ENCODE measurements at regions not wholly inside any gene's neighbourhood (a gene's known extent, or its start where the extent isn't known, plus 50 kb on each side); places are given as distances from the start of the nearest gene placed in this dataset.

- DNase-seq (ENCODE audit: low read depth) = no peak
Observed at GRCh38 chr3:65112751-65113300, 425.0 kb upstream of the ADAMTS9 start.

- DNase-seq (ENCODE audit: low read depth) = no peak
Observed at GRCh38 chr3:65110661-65111060, 422.9 kb upstream of the ADAMTS9 start.

GRCh38 chr3:65109966-65110500 lies 422.2 kb upstream of the ADAMTS9 start:
- no peak for DNase-seq (ENCODE audit: low read depth)

- no peak for DNase-seq (ENCODE audit: low read depth)
Observed at GRCh38 chr3:65107174-65107573, 419.4 kb upstream of the ADAMTS9 start.

- no peak for DNase-seq (ENCODE audit: low read depth)
Observed at GRCh38 chr3:65101450-65101849, 413.6 kb upstream of the ADAMTS9 start.

GRCh38 chr3:65098400-65098799 lies 410.6 kb upstream of the ADAMTS9 start:
- no peak for DNase-seq (ENCODE audit: low read depth)

GRCh38 chr3:65096110-65096745 lies 408.4 kb upstream of the ADAMTS9 start:
- no peak for DNase-seq (ENCODE audit: low read depth)

- DNase-seq (ENCODE audit: low read depth) = no peak
Observed at GRCh38 chr3:65094723-65095122, 406.9 kb upstream of the ADAMTS9 start.

GRCh38 chr3:65093641-65094040 lies 405.8 kb upstream of the ADAMTS9 start:
- DNase-seq (ENCODE audit: low read depth) = no peak

GRCh38 chr3:65091565-65091964 lies 403.8 kb upstream of the ADAMTS9 start:
- no peak for DNase-seq (ENCODE audit: low read depth)

GRCh38 chr3:65083240-65083639 lies 395.4 kb upstream of the ADAMTS9 start:
- no peak for DNase-seq (ENCODE audit: low read depth)

GRCh38 chr3:65081536-65081935 lies 393.7 kb upstream of the ADAMTS9 start:
- no peak for DNase-seq (ENCODE audit: low read depth)

GRCh38 chr3:65080432-65080831 lies 392.6 kb upstream of the ADAMTS9 start:
- no peak for DNase-seq (ENCODE audit: low read depth)

GRCh38 chr3:65079560-65079959 lies 391.8 kb upstream of the ADAMTS9 start:
- DNase-seq (ENCODE audit: low read depth) = no peak

GRCh38 chr3:65078748-65079147 lies 390.9 kb upstream of the ADAMTS9 start:
- no peak for DNase-seq (ENCODE audit: low read depth)

GRCh38 chr3:65077124-65077523 lies 389.3 kb upstream of the ADAMTS9 start:
- DNase-seq (ENCODE audit: low read depth) = no peak

- DNase-seq (ENCODE audit: low read depth) = no peak
Observed at GRCh38 chr3:65070968-65071367, 383.2 kb upstream of the ADAMTS9 start.

- no peak for DNase-seq (ENCODE audit: low read depth)
Observed at GRCh38 chr3:65060904-65061303, 373.1 kb upstream of the ADAMTS9 start.

GRCh38 chr3:65052101-65052500 lies 364.3 kb upstream of the ADAMTS9 start:
- DNase-seq (ENCODE audit: low read depth) = no peak

GRCh38 chr3:65048151-65048550 lies 360.4 kb upstream of the ADAMTS9 start:
- no peak for DNase-seq (ENCODE audit: low read depth)

GRCh38 chr3:65045138-65045537 lies 357.3 kb upstream of the ADAMTS9 start:
- DNase-seq (ENCODE audit: low read depth) = no peak

GRCh38 chr3:65044401-65044800 lies 356.6 kb upstream of the ADAMTS9 start:
- no peak for DNase-seq (ENCODE audit: low read depth)

- DNase-seq (ENCODE audit: low read depth) = no peak
Observed at GRCh38 chr3:65042675-65043074, 354.9 kb upstream of the ADAMTS9 start.

GRCh38 chr3:65039754-65040210 lies 352.0 kb upstream of the ADAMTS9 start:
- DNase-seq (ENCODE audit: low read depth) = no peak

Data from GM04504 (cell line).